ENCODE measurements at regions not wholly inside any gene's neighbourhood (a gene's known extent, or its start where the extent isn't known, plus 50 kb on each side); places are given as distances from the start of the nearest gene placed in this dataset.

DNA sequence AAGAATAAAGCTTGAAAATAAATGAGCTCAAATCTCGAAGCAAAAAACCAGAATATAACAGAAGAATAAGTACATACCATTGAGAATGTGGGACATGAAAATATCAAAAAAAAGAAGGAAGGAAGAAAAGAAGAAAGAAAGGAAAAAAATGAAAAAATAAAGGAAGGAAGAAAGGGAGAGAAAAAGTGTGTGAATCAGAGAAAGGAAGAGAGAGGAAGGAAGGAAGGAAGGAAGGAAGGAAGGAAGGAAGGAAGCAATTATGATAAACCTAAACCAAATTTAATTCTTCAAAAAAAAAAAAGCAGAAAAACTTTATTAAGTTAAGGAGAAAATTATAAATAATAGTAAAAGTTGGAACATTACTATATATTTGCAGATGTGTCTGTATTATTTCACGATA is 949.8 kb downstream of the NLGN4X start:
- Histone ChIP-seq H4K20me1 (ENCODE audit: insufficient read depth) (no peaks in the 10 kb centered on the region), H3K9me2 (no peaks in the 10 kb centered on the region), H3K36me3 (replicated peaks in 1 of 2; ENCODE audit: control insufficient read depth in 1 of 2, insufficient read depth in 2 of 2, low read length in 1 of 2) (no peaks in the 10 kb centered on the region), H3K27ac (ENCODE audit: low read depth in 2 of 2, low read length in 1 of 2) (no peak overlapping the region), H3K27me3 (ENCODE audit: insufficient read depth) (no peaks in the 10 kb centered on the region), H3K9ac (no peak overlapping the region), H3K79me2 (ENCODE audit: insufficient read depth) (no peaks in the 10 kb centered on the region), H2AFZ (ENCODE audit: low read depth) (no peak overlapping the region), H3F3A (replicated peaks; ENCODE audit: insufficient read depth) (no peaks in the 10 kb centered on the region), H3K4me2 (no peak overlapping the region), H3K9me3 (no peaks in the 10 kb centered on the region), H3K4me1 (ENCODE audit: control insufficient read depth in 1 of 2, insufficient read depth in 2 of 2, low read depth in 1 of 2, low read length in 1 of 2) (no peaks in the 10 kb centered on the region; a peak in 1 of 4 replicates), H3K4me3 (ENCODE audit: low read depth in 2 of 2, low read length in 1 of 2) (no peak overlapping the region)
- ChIA-PET POLR2A (no interaction called here), CTCF (no interaction called here)
- no peak for TF ChIP-seq CTCF (IDR thresholded peaks at IDR 0.05)
- TF ChIP-seq NFIC (IDR thresholded peaks at IDR 0.05; ENCODE audit: borderline replicate concordance), result no peak
- no peak for TF ChIP-seq YY1 (IDR thresholded peaks at IDR 0.05; ENCODE audit: low read depth)
- TF ChIP-seq FOXM1 (IDR thresholded peaks at IDR 0.05; ENCODE audit: low read depth), result no peak
- TF ChIP-seq FOSL2 (IDR thresholded peaks at IDR 0.05; ENCODE audit: borderline replicate concordance, low read depth), result no peak
- no peak for TF ChIP-seq FOXJ3 (CRISPR knock-in tag; IDR thresholded peaks at IDR 0.05)
- no peak for TF ChIP-seq RCOR1 (IDR thresholded peaks at IDR 0.05; ENCODE audit: low read length)
- TF ChIP-seq, protein P1, sequence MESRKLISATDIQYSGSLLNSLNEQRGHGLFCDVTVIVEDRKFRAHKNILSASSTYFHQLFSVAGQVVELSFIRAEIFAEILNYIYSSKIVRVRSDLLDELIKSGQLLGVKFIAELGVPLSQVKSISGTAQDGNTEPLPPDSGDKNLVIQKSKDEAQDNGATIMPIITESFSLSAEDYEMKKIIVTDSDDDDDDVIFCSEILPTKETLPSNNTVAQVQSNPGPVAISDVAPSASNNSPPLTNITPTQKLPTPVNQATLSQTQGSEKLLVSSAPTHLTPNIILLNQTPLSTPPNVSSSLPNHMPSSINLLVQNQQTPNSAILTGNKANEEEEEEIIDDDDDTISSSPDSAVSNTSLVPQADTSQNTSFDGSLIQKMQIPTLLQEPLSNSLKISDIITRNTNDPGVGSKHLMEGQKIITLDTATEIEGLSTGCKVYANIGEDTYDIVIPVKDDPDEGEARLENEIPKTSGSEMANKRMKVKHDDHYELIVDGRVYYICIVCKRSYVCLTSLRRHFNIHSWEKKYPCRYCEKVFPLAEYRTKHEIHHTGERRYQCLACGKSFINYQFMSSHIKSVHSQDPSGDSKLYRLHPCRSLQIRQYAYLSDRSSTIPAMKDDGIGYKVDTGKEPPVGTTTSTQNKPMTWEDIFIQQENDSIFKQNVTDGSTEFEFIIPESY (IDR thresholded peaks at IDR 0.05; ENCODE audit: borderline replicate concordance, low read depth), result no peak
- TF ChIP-seq TCF12 (IDR thresholded peaks at IDR 0.05), result no peak
- TF ChIP-seq MEF2A (IDR thresholded peaks at IDR 0.05; ENCODE audit: borderline replicate concordance, low read depth), result no peak
- TF ChIP-seq POLR2AphosphoS5 (IDR thresholded peaks at IDR 0.05; ENCODE audit: low read depth, low read length), result no peak
- no peak for TF ChIP-seq EP300 (IDR thresholded peaks at IDR 0.05; ENCODE audit: borderline replicate concordance in 1 of 2, low read depth in 1 of 2, low read length in 1 of 2)
- TF ChIP-seq, protein P2, sequence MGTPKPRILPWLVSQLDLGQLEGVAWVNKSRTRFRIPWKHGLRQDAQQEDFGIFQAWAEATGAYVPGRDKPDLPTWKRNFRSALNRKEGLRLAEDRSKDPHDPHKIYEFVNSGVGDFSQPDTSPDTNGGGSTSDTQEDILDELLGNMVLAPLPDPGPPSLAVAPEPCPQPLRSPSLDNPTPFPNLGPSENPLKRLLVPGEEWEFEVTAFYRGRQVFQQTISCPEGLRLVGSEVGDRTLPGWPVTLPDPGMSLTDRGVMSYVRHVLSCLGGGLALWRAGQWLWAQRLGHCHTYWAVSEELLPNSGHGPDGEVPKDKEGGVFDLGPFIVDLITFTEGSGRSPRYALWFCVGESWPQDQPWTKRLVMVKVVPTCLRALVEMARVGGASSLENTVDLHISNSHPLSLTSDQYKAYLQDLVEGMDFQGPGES (IDR thresholded peaks at IDR 0.05; ENCODE audit: low read depth, low read length), result no peak
- TF ChIP-seq GATA2 (CRISPR knock-in tag; IDR thresholded peaks at IDR 0.05), result no peak
- DNase-seq, result no peak
- WGBS (ENCODE audit: low lambda C conversion rate), result 14% methylated on average over 2 of the region's 2 CpGs

GRCh38 chrX:5265324-5265850 is 963.3 kb downstream of the NLGN4X start:
- CTCF ChIA-PET, result no interaction called here
- no peak overlapping the region for H3K9ac ChIP-seq
- H2AFZ ChIP-seq (ENCODE audit: low read depth), result no peak overlapping the region
- H3K9me2 ChIP-seq, result no peaks in the 10 kb centered on the region
- TF ChIP-seq RAD21 (IDR thresholded peaks at IDR 0.05; ENCODE audit: low read length) (no peak), MEF2A (IDR thresholded peaks at IDR 0.05; ENCODE audit: borderline replicate concordance, low read depth) (no peak), CHD2 (IDR thresholded peaks at IDR 0.05; ENCODE audit: low read length, partially characterized antibody) (no peak), PBX3 (IDR thresholded peaks at IDR 0.05) (no peak), RFX5 (IDR thresholded peaks at IDR 0.05; ENCODE audit: low read length) (no peak), EZH2phosphoT487 (IDR thresholded peaks at IDR 0.05; ENCODE audit: borderline replicate concordance, low read depth) (no peak), GABPA (IDR thresholded peaks at IDR 0.05; ENCODE audit: low read depth) (no peak), RXRA (IDR thresholded peaks at IDR 0.05; ENCODE audit: borderline replicate concordance, low read depth) (no peak)
- no peaks in the 10 kb centered on the region for H3K27me3 ChIP-seq (ENCODE audit: insufficient read depth)
- H3K4me1 ChIP-seq (ENCODE audit: control insufficient read depth in 1 of 2, insufficient read depth in 2 of 2, low read depth in 1 of 2, low read length in 1 of 2), result no peaks in the 10 kb centered on the region
- H3F3A ChIP-seq (replicated peaks; ENCODE audit: insufficient read depth), result no peaks in the 10 kb centered on the region
- H3K36me3 ChIP-seq (replicated peaks in 1 of 2; ENCODE audit: control insufficient read depth in 1 of 2, insufficient read depth in 2 of 2, low read length in 1 of 2), result no peaks in the 10 kb centered on the region
- H3K79me2 ChIP-seq (ENCODE audit: insufficient read depth), result no peaks in the 10 kb centered on the region
- no peak overlapping the region for H3K4me2 ChIP-seq
- 5% methylated on average over 3 of the region's 3 CpGs for WGBS (ENCODE audit: low lambda C conversion rate)
- peaks cover 5% of the 10 kb centered on the region; the same call in 1 of the 2 replicates for H3K9me3 ChIP-seq
- DNase-seq, result no peak
- POLR2A ChIA-PET, result no interaction called here
- no peaks in the 10 kb centered on the region for H4K20me1 ChIP-seq (ENCODE audit: insufficient read depth)
- no peak overlapping the region for H3K27ac ChIP-seq (ENCODE audit: low read depth in 2 of 2, low read length in 1 of 2)
- H3K4me3 ChIP-seq (ENCODE audit: low read depth in 2 of 2, low read length in 1 of 2), result no peak overlapping the region

Measured in SK-N-SH (cell line).